ENCODE measurements at regions not wholly inside any gene's neighbourhood (a gene's known extent, or its start where the extent isn't known, plus 50 kb on each side); places are given as distances from the start of the nearest gene placed in this dataset.

DNA sequence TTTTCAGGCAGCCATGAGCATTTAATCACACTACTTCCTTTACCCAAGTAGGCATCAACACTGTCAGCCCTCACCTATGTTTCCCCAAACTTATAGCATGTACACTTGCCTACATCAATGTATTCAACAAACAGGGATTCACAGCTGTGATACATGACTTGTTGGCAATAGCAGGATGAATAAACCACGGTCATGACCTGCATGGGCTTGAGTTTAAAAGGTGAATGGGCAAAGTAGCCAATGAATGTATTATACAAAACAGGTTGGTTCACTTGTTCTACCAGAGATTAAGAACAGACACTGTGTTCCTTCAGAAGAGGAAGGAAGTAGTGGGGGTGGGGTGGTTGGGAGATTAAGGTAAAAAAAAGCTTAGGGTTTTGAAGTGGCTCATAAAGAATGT lies 861.9 kb upstream of the SEMA6D start:
- no peak overlapping the region for H3K4me3 ChIP-seq (ENCODE audit: low read depth, low read length)
- DNase-seq (ENCODE audit: low read depth), result no peak
- no peak for TF ChIP-seq MYC (IDR thresholded peaks at IDR 0.05; ENCODE audit: low read depth, low read length)
- TF ChIP-seq, protein P1, sequence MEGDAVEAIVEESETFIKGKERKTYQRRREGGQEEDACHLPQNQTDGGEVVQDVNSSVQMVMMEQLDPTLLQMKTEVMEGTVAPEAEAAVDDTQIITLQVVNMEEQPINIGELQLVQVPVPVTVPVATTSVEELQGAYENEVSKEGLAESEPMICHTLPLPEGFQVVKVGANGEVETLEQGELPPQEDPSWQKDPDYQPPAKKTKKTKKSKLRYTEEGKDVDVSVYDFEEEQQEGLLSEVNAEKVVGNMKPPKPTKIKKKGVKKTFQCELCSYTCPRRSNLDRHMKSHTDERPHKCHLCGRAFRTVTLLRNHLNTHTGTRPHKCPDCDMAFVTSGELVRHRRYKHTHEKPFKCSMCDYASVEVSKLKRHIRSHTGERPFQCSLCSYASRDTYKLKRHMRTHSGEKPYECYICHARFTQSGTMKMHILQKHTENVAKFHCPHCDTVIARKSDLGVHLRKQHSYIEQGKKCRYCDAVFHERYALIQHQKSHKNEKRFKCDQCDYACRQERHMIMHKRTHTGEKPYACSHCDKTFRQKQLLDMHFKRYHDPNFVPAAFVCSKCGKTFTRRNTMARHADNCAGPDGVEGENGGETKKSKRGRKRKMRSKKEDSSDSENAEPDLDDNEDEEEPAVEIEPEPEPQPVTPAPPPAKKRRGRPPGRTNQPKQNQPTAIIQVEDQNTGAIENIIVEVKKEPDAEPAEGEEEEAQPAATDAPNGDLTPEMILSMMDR (IDR thresholded peaks at IDR 0.05; ENCODE audit: low read depth, low read length), result no peak
- no peak for TF ChIP-seq MAX (IDR thresholded peaks at IDR 0.05; ENCODE audit: low read depth, low read length)
- no peak for TF ChIP-seq POLR2A (IDR thresholded peaks at IDR 0.05; ENCODE audit: extremely low read depth, insufficient read length)

DNA sequence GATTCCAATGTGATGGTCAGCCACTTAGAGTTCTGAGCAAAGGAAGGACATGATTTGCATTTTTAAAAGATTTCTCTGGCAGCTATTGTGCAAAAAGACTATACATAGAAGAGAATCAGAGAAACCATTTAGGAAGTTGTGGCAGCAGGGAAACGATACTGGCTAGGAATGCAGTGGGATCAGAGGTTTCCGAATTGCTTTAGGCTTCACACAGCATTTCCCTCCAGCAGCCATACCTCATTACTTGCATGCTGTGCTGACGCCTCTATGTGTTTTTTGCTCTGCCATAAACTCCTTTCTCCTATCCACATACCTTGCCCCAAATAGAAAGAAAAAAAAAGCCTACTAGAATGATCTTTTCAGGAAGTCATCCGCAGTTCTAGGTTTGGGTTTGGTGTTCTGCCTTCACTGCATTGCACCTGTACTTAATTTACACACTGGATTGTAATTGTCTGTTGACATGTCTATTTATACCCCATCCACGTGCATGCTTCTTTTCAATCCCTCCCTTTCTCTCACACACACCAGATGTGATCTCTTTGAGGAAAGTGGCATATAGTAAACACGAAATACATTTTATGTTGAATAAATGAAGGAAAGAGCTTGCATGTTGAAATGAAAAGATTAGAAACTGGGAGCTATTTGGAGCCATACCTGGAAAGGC lies 860.3 kb upstream of the SEMA6D start:
- H3K4me3 ChIP-seq (ENCODE audit: low read depth, low read length), result no peak overlapping the region
- TF ChIP-seq MAX (IDR thresholded peaks at IDR 0.05; ENCODE audit: low read depth, low read length) (no peak), POLR2A (IDR thresholded peaks at IDR 0.05; ENCODE audit: extremely low read depth, insufficient read length) (no peak), MYC (IDR thresholded peaks at IDR 0.05; ENCODE audit: low read depth, low read length) (no peak)
- TF ChIP-seq, protein P1 (IDR thresholded peaks at IDR 0.05; ENCODE audit: low read depth, low read length), result no peak
- no peak for DNase-seq (ENCODE audit: low read depth)

DNA sequence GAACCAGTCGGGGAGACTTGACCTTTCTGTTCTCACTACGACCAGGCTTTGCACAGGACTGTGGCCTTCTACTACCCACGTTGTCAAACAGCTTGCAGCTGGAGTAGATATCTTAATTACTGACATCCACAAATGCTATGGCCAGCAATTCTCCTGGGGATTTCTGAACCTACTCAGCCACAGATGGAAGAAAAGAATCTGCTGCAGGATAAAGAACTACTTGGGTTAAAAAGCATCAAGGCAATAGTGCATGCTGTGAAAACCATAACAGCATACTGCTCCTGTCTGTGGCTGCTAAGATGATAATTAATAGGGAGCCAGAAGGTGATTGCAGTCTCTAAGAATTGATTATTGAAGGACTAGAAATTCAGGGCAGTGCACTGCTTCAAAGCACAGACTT lies 859.2 kb upstream of the SEMA6D start:
- DNase-seq (ENCODE audit: low read depth), result no peak
- TF ChIP-seq, protein P1 (IDR thresholded peaks at IDR 0.05; ENCODE audit: low read depth, low read length), result no peak
- TF ChIP-seq POLR2A (IDR thresholded peaks at IDR 0.05; ENCODE audit: extremely low read depth, insufficient read length), result no peak
- no peak for TF ChIP-seq MAX (IDR thresholded peaks at IDR 0.05; ENCODE audit: low read depth, low read length)
- no peak for TF ChIP-seq MYC (IDR thresholded peaks at IDR 0.05; ENCODE audit: low read depth, low read length)

DNA sequence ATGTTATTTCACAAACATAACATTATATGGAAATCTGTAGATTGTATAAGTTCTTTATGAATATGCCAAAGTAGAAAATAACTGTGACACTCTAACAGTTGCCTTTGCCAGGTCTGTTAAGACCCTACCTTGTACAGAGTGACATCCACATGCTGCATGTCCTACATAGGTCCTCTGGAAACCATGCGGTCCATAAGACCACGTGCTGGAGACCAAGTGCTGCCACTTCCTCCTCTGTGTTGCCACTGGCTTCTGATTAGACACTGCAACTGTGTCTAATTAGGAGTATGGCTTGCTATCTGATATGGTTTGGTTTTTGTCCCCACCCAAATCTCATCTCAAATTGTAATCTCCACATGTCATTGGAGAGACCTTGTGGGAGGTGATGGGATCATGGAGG lies 855.5 kb upstream of the SEMA6D start:
- H3K4me3 ChIP-seq (ENCODE audit: low read depth, low read length), result no peak overlapping the region
- no peak for DNase-seq (ENCODE audit: low read depth)
- TF ChIP-seq POLR2A (IDR thresholded peaks at IDR 0.05; ENCODE audit: extremely low read depth, insufficient read length) (no peak), MAX (IDR thresholded peaks at IDR 0.05; ENCODE audit: low read depth, low read length) (peak; percentile 55; the same call in 1 of the 2 replicates)
- TF ChIP-seq, protein P1 (IDR thresholded peaks at IDR 0.05; ENCODE audit: low read depth, low read length), result no peak

More for the DNA sequence above, 859.2 kb upstream of the SEMA6D start:
- no peak overlapping the region for H3K4me3 ChIP-seq (ENCODE audit: low read depth, low read length)

DNA sequence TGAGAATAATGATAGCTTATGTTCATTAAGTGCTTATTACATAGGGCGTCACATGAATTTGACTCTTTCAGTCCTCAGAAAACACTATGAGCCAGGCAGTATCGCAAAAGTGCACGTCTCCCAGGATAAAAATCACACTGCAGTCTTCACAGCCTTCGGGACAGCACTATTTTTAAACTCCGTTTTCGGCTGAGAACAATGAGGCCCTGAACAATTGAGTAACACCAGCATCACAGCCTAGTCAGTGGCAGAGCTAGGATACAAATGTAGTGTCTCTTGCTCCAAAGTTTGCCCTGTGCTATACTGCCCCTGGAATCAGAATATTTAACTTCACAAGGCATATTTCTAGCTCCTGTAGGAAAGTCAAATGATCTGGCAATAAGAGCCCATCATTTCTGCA lies 852.1 kb upstream of the SEMA6D start:
- DNase-seq (ENCODE audit: low read depth), result no peak
- TF ChIP-seq MYC (IDR thresholded peaks at IDR 0.05; ENCODE audit: low read depth, low read length), result no peak
- no peak for TF ChIP-seq POLR2A (IDR thresholded peaks at IDR 0.05; ENCODE audit: extremely low read depth, insufficient read length)
- no peak for TF ChIP-seq MAX (IDR thresholded peaks at IDR 0.05; ENCODE audit: low read depth, low read length)
- TF ChIP-seq, protein P1 (IDR thresholded peaks at IDR 0.05; ENCODE audit: low read depth, low read length), result no peak

More for the DNA sequence above, 852.1 kb upstream of the SEMA6D start:
- H3K4me3 ChIP-seq (ENCODE audit: low read depth, low read length), result no peak overlapping the region
